Activated T-helper 1 cell treated with anti-CD3 and anti-CD28 coated beads, Interleukin-2, amount 50 U/mL, for 16 hours (primary cell): ENCODE measurements at regions not wholly inside any gene's neighbourhood (a gene's known extent, or its start where the extent isn't known, plus 50 kb on each side); places are given as distances from the start of the nearest gene placed in this dataset.
"Not testable (repeated sequence)": the region's sequence is repeated elsewhere in the genome, so short reads cannot be mapped to it uniquely, and the experiment has no call there.

ENCODE experiments used
- DNase-seq, 2 donors: peaks; one replicate each; pipeline ENCODE4 v3.0.0-alpha.2; 2020; ENCODE audit warnings: low read depth in 1 of 2, low spot score in 1 of 2

- DNase-seq: no peak
These were observed 314.9 kb upstream of the DIPK2B start for GRCh38 chrX:45515262-45516215.

- DNase-seq: no peak
These were observed 312.4 kb upstream of the DIPK2B start for GRCh38 chrX:45513042-45513441.

GRCh38 chrX:45508454-45508853 lies 307.8 kb upstream of the DIPK2B start:
- no peak for DNase-seq

GRCh38 chrX:45506149-45506730 lies 305.6 kb upstream of the DIPK2B start:
- no peak for DNase-seq

DNA sequence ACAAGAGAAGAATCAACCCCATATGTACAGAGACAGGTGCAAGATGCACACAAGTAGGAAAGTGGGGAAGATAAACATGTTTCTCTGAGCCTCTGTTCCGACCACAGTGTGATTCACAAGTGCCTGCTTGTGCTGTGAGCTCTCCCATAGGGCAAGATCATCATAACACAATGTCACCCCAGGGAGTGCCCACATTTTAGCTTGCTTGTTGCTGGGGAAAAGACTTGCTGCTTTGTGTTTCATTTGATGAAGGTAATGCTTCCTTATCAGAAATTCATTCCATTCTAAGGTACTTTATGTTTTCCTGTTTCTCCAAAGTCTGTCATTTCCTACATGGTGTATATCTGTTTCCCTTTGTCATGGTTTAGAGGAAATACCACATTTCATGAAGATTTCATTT lies 304.5 kb upstream of the DIPK2B start:
- DNase-seq: no peak

DNA sequence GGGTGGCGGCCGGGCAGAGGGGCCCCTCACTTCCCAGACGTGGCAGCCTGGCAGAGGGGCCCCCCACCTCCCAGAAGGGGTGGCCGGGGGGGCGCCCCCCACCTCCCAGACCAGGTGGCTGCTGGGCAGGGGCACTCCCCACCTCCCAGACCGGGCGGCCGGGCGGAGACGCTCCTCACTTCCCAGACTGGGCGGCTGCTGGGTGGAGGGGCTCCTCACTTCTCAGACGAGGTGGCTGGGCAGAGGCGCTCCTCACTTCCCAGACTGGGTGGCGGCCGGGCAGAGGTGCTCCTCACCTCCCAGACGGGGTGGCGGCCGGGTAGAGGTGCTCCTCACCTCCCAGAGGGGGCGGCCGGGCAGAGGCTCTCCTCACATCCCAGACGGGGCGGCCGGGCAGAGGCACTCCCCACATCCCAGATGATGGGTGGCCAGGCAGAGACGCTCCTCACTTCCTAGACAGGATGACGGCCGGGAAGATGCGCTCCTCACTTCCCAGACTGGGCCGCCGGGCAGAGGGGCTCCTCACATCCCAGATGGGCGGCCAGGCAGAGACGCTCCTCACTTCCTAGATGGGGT lies 303.2 kb upstream of the DIPK2B start:
- DNase-seq: not testable (repeated sequence)

DNA sequence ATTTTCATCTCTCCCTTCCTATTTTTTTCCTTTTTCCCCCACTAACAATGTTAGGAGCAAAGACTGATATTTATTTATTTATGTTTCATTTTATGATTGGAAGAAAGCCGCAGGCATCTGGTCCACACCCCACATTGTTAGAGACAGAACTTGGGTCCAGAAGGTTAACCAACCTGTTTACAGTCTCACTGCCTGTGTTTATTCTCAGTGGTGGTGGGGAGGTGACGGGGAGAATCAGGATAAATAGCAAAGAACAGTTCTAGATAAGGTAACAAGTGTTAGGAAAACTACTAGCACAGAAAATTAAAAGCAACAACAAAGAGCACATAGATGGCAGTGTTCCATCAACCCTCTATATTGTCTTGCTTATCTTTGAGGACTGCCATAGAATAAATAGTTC lies 301.7 kb upstream of the DIPK2B start:
- DNase-seq: no peak

DNA sequence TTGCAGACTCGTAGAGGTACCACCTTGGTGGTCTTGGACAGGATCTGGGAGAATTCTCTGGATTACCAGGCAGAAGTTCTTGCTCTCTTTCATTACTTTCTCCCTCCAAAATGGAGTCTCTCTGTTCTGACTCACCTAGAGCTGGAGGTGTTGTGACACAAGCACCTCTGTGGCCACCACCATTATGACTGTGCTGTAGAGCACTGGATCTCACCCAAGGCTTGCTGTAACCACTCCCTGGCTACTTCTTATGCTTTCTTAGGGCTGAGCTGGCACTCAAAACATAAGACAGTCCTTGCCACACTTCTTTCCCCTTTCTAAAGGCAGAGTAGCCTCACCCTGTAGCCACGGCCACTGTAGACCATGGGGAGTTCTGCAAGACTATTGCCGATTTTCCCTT lies 296.6 kb upstream of the DIPK2B start:
- no peak for DNase-seq

DNA sequence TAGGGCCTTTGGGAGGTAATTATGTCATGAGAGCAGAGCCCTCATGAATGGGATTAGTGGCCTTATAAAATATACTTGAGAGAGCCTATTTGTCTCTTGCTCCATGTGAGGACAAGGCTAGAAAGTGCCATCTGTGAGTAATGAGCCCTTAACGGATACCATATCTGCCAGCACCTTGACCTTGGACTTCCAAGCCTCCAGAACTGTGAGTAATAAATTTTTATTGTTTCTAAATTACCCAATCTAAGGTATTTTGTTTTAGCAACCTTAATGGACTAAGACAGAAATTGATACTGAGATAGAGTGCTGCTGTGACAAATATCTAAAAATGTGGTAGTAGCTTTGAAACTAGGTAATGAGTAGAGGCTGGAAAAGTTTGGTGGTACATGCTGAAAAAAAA lies 285.0 kb upstream of the DIPK2B start:
- no peak for DNase-seq

GRCh38 chrX:45479835-45480422 lies 279.3 kb upstream of the DIPK2B start:
- no peak for DNase-seq

DNA sequence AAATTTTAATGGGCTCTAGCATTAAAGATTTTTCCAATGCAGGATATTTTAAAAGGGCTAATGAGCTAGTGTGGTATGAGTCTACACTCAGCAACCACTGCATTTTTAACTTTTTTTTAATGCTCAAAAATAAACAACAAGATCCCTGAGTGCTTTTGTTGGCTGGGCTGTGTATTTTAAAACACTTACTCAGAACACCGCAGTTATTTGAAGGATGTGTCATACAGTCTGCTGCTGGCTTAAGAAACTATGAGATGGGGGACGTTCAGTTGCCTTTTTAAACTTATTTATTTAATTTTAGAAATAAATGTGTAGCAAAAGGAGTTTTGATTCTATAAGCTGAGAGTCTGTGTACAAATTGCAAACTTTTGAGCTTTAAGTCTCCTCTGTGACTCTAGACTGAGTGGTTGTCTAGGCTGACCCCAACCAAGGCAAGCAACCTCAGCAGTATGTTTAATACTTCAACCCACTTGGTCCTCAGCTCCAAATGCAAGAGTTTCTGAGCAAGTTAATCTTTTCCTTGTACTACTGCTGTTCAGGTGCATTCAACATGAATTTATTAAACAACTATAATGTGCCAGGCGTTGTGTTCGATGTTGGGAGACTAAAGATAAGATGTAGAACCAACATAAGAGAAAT lies 278.6 kb upstream of the DIPK2B start:
- no peak for DNase-seq

DNA sequence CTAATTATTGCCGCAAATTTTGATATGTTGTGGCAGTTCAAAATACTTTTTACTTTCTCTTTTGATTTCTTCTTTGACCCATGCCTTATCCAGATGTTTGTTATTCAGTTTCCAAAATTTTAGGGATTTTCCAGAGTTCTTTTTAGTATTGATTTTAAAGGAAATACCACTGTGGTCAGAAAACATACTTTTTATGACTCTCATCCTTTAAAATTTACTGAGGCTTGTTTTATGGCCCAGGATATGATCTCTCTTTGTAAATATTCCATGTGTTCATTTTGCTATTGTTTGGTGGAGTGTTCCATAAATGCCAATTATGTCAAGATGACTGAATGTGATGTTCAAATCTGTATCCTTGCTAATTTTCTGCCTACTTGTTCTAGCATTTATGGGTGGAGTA lies 272.3 kb upstream of the DIPK2B start:
- no peak for DNase-seq

DNA sequence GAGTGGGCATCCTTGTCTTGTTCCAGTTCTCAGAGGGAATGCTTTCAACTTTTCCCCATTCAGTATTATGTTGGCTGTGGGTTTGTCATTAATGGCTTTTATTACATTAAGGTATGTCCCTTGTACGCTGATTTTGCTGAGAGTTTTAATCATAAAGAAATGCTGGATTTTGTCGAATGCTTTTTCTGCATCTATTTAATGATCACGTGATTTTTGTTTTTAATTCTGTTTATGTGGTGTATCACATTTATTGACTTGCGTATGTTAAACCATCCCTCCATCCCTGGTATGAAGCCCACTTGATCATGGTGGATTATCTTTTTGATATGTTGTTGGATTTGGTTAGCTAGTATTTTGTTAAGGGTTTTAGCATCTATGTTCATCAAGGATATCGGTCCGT lies 266.9 kb upstream of the DIPK2B start:
- DNase-seq: not testable (repeated sequence)

DNA sequence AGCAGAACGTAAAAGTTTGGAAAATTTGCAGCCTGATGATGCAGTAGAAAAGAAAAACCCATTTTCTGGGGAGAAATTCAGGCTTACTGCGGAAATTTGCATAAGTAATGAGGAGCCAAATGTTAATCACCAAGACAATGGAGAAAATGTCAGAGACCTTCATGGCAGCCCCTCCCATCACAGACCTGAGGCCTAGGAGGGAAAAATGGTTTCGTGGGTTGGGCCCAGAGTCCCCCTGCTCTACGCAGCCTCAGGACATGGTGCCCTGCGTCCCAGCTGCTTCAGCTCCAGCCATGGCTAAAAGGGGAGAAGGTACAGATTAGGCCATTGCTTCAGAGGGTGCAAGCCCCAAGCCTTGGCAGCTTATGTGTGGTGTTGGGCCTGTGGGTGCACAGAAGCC lies 255.1 kb upstream of the DIPK2B start:
- not testable (repeated sequence) for DNase-seq

GRCh38 chrX:45454290-45454689 lies 253.6 kb upstream of the DIPK2B start:
- DNase-seq: no peak

- no peak for DNase-seq
These were observed 249.3 kb upstream of the DIPK2B start for GRCh38 chrX:45449982-45450381.

DNA sequence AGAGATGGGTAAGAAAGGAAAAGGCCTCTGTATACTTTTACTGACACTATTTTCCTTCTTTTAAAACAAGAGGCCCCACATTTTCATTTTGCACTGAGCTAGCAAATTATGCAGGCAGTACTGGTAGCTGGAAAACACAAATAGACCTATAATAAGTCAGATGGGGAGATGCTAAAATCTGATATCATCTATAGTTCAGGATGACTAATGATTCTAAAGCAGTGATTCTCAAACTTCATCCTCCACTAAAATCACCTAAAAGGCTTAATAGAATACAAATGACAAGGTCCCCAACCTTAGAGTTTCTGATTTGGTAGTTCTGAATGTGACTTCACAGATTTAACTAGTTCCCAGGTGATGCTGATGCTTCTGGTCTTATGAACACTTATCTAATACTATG lies 247.3 kb upstream of the DIPK2B start:
- DNase-seq: no peak

GRCh38 chrX:45447331-45447730 lies 246.7 kb upstream of the DIPK2B start:
- no peak for DNase-seq

DNA sequence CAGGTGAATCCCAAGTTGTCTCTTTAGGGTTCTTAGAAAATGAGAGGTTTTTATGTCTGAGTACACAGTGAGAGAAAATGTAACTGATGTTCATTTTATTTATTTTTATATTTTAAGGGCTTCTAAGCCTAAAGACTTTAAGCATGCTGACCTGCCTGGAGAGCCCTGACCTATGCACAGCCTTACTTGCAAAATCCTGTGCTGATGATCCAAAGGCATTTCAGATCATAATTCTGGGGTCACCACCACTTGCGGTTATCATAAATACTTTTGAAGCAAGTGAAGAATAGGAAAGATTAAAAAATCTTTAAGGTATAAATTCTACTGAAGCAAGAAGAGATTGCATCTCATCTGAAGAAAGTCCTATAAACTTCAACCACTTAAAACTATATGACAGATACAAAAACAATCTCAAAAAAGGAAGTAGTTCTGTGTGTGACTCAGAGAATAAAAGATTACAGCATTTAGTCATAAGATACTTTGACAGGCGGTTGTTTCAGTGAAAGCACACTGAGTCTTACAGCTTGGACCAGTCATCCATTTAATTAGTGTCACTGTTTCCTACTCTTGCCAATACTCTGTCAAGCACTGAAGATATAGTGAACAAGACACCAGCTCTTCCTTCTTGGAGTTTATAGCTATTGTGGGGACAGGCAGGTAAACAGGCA lies 245.2 kb upstream of the DIPK2B start:
- no peak for DNase-seq

DNA sequence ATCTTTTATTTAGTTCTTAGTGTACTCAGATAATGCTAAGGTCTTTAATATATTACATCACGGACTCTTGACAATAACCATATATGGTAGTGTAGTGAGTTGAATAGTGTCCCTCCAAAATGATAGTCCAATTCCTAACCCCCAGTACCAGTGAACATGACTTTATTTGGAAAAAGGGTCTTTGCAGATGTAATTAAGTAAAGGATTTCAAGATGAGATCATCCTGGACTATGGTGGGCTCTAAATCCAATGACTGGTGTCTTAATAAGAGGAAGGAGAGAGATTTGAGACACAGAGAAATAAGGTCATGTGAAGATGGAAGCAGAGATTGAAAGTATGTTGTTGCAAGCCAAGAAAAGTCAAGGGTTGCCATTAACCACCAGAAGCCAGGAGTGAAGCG lies 236.5 kb upstream of the DIPK2B start:
- DNase-seq: no peak

DNA sequence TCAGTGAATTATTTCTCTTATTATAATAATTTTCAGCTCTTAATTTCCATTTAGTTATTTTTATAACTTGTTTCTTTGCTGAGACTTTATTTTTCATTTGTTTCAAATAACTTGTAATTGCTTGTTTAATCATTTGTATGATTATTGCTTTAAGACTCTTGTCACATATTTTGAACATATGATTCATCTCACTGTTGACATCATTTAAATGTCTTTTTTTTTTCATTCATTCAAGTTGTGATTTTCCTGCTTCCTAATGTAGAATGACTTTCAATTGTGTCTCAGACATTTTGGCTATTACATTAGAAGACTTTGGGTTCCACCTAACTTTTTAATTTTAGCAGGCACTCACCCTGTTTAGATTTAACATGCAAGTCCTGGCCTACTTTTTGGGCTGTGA lies 234.8 kb upstream of the DIPK2B start:
- DNase-seq: no peak
